ENCODE measurements at regions not wholly inside any gene's neighbourhood (a gene's known extent, or its start where the extent isn't known, plus 50 kb on each side); places are given as distances from the start of the nearest gene placed in this dataset.

DNA sequence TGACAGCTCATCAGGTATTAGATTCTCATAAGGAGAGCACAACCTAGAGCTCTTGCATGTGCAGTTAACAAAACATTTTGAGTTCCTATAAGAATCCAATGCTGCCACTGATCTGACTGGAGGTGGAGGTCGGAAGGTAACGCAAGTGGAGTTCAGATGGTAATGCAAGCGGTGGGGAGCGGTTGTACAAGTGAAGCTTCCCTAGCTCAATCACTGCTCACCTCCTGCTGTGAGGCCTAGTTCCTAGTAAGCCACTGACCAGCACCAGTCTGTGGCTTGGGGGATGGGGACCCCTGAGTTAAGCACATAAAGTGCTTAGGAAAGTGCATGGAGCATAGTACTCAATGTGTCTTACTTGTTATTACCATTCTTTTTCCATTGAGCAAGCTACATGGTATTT is 983.2 kb upstream of the IGFBP7 start:
- H3K4ac ChIP-seq (ENCODE audit: low read depth, low read length): no peak overlapping the region
- no peak overlapping the region for H2BK20ac ChIP-seq (ENCODE audit: low read depth, low read length, poor library complexity, severe bottlenecking)
- no peak overlapping the region for H4K91ac ChIP-seq (ENCODE audit: insufficient read length, low read depth, low read length)
- no peaks in the 10 kb centered on the region; a peak in 1 of 7 replicates for H3K36me3 Mint-ChIP-seq (ENCODE audit: insufficient read depth in 1 of 3, low read depth in 3 of 3)
- no peak overlapping the region for H3K27ac ChIP-seq (ENCODE audit: insufficient read length, low read depth, low read length)
- no peak overlapping the region for H3K27ac Mint-ChIP-seq
- H3T11ph ChIP-seq (ENCODE audit: low read length): no peak overlapping the region
- H3K14ac ChIP-seq (ENCODE audit: insufficient read depth, low read length): no peak overlapping the region
- no peak overlapping the region for H3K4me2 ChIP-seq (ENCODE audit: insufficient read depth, insufficient read length, low read length)
- no peak overlapping the region for H2BK12ac ChIP-seq (ENCODE audit: insufficient read length, low read depth, low read length)
- H3K18ac ChIP-seq (ENCODE audit: insufficient read length, low read depth, low read length): no peak overlapping the region
- TF ChIP-seq, protein P1, sequence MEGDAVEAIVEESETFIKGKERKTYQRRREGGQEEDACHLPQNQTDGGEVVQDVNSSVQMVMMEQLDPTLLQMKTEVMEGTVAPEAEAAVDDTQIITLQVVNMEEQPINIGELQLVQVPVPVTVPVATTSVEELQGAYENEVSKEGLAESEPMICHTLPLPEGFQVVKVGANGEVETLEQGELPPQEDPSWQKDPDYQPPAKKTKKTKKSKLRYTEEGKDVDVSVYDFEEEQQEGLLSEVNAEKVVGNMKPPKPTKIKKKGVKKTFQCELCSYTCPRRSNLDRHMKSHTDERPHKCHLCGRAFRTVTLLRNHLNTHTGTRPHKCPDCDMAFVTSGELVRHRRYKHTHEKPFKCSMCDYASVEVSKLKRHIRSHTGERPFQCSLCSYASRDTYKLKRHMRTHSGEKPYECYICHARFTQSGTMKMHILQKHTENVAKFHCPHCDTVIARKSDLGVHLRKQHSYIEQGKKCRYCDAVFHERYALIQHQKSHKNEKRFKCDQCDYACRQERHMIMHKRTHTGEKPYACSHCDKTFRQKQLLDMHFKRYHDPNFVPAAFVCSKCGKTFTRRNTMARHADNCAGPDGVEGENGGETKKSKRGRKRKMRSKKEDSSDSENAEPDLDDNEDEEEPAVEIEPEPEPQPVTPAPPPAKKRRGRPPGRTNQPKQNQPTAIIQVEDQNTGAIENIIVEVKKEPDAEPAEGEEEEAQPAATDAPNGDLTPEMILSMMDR (conservative IDR thresholded peaks at IDR 0.05): no peak
- H3K27me3 Mint-ChIP-seq (ENCODE audit: low read depth): no peaks in the 10 kb centered on the region
- H4K20me1 ChIP-seq (ENCODE audit: control insufficient read depth, insufficient read depth, insufficient read length): no peaks in the 10 kb centered on the region
- no peaks in the 10 kb centered on the region for H3K9me3 ChIP-seq (ENCODE audit: control insufficient read depth, low read depth, low read length)
- H3K27me3 ChIP-seq (ENCODE audit: insufficient read depth, low read length): no peaks in the 10 kb centered on the region
- no peaks in the 10 kb centered on the region for H3K23me2 ChIP-seq (ENCODE audit: insufficient read length, low read depth, low read length, poor library complexity, severe bottlenecking)
- H3K56ac ChIP-seq (ENCODE audit: insufficient read length, low read depth, low read length): no peak overlapping the region
- H4K8ac ChIP-seq (replicated peaks; ENCODE audit: insufficient read length, low read depth, low read length): no peak overlapping the region
- H3K4me1 ChIP-seq (ENCODE audit: insufficient read depth, low read length): no peaks in the 10 kb centered on the region
- no peak overlapping the region for H3K4me3 Mint-ChIP-seq
- no peaks in the 10 kb centered on the region for H3K79me1 ChIP-seq (ENCODE audit: insufficient read depth, low read depth, low read length, poor library complexity, severe bottlenecking)
- H2BK15ac ChIP-seq (ENCODE audit: low read depth, low read length): no peak overlapping the region
- no CpG with 5 or more reads among the region's 4 CpGs for WGBS (ENCODE audit: extremely low coverage, insufficient read length, low lambda C conversion rate)
- no peak overlapping the region for H3K23ac ChIP-seq (ENCODE audit: insufficient read length, low read depth, low read length)
- no peak overlapping the region for H3K9ac ChIP-seq (ENCODE audit: extremely low read depth, insufficient read length, low read length)
- H2BK120ac ChIP-seq (ENCODE audit: low read depth, low read length, poor library complexity, severe bottlenecking): no peak overlapping the region
- H2AFZ ChIP-seq (ENCODE audit: low read length): no peak overlapping the region
- no peak overlapping the region for H2BK5ac ChIP-seq (ENCODE audit: insufficient read length, low read length)
- H4K5ac ChIP-seq (ENCODE audit: insufficient read length, low read depth, low read length): no peak overlapping the region
- peak; percentile 30 for DNase-seq
- no peak overlapping the region for H2AK5ac ChIP-seq (ENCODE audit: insufficient read length, low read length)
- H3K9me3 Mint-ChIP-seq: no peaks in the 10 kb centered on the region
- no peaks in the 10 kb centered on the region for H3K79me2 ChIP-seq (ENCODE audit: insufficient read depth, low read length)
- peaks cover 16 to 18% of the 10 kb centered on the region in 2 experiments for H3K4me1 Mint-ChIP-seq
